IMR-90 (cell line): ENCODE measurements at regions not wholly inside any gene's neighbourhood (a gene's known extent, or its start where the extent isn't known, plus 50 kb on each side); places are given as distances from the start of the nearest gene placed in this dataset.

ENCODE experiments used
- ATAC-seq: fragments of 200-7000 bp; cut with Tn5 transposase; 2 replicates; pipeline ENCODE4 v1.9.1; 2020; ENCODE audit warnings: low read depth, mild to moderate bottlenecking, moderate library complexity
- BruUV-seq: library from RNA; stranded (reverse); fragments of 400-500 nt; replicated peaks from 2 replicates; lab custom pipeline; 2021; lab: Mats Ljungman, UMichigan
- CTCF ChIA-PET: fragments of 300-600 bp; formaldehyde crosslinking; extraction: SDS; loops from one replicate; lab custom pipeline; 2021; ENCODE audit warnings: antibody characterized with exemption; lab: Yijun Ruan, JAX
- POLR2A ChIA-PET: fragments of 300-600 bp; sonication (Branson Sonifier 250); formaldehyde crosslinking; loops from one replicate; lab custom pipeline; 2022; ENCODE audit warnings: antibody characterized with exemption; ENCODE audit not compliant: unreplicated experiment; lab: Charles Lee
- DNase-seq: peaks from one replicate; pipeline ENCODE4 v3.0.0; 2013
- H2AFZ ChIP-seq: replicated peaks from 2 replicates; pipeline ENCODE3; 2013; ENCODE audit warnings: low read length, mild to moderate bottlenecking; ENCODE audit not compliant: poor library complexity
- H2AK5ac ChIP-seq: 2 replicates; pipeline ENCODE4 v1.6.1; 2013; ENCODE audit warnings: low read depth, low read length, inconsistent platforms
- H2AK9ac ChIP-seq: replicated peaks from 2 replicates; pipeline ENCODE3; 2013; ENCODE audit warnings: mild to moderate bottlenecking, low read depth, low read length, moderate library complexity; ENCODE audit not compliant: poor library complexity
- H2BK120ac ChIP-seq: 2 replicates; pipeline ENCODE4 v1.6.1; 2013; ENCODE audit warnings: low read depth, low read length, inconsistent platforms
- H2BK15ac ChIP-seq: 3 replicates; pipeline ENCODE4 v1.6.1; 2013; ENCODE audit warnings: low read depth, low read length, inconsistent platforms
- H2BK20ac ChIP-seq: 2 replicates; pipeline ENCODE4 v1.6.1; 2013; ENCODE audit warnings: low read depth, mild to moderate bottlenecking, inconsistent platforms, low read length, moderate library complexity
- H2BK5ac ChIP-seq: 2 replicates; pipeline ENCODE4 v1.6.1; 2013; ENCODE audit warnings: mild to moderate bottlenecking, low read depth, low read length, inconsistent platforms; ENCODE audit not compliant: poor library complexity, severe bottlenecking
- H3K14ac ChIP-seq: replicated peaks from 2 replicates; pipeline ENCODE4 v1.6.1; 2013; ENCODE audit warnings: low read depth, low read length, inconsistent platforms
- H3K18ac ChIP-seq: 2 replicates; pipeline ENCODE4 v1.6.1; 2013; ENCODE audit warnings: low read depth, low read length, control low read depth
- H3K23ac ChIP-seq: 2 replicates; pipeline ENCODE4 v1.6.1; 2013; ENCODE audit warnings: low read depth, low read length, inconsistent platforms
- H3K27ac ChIP-seq: 2 replicates; pipeline ENCODE4 v1.5.1; 2013; ENCODE audit warnings: mild to moderate bottlenecking, control low read depth, low read length; ENCODE audit not compliant: insufficient read depth
- H3K27me3 ChIP-seq: 2 replicates; pipeline ENCODE4 v1.6.1; 2013; ENCODE audit warnings: low read length; ENCODE audit not compliant: control insufficient read depth, insufficient read depth
- H3K36me3 ChIP-seq: 2 replicates; pipeline ENCODE4 v1.6.1; 2013; ENCODE audit warnings: low read length, mixed read lengths; ENCODE audit not compliant: control insufficient read depth, insufficient read depth
- H3K4ac ChIP-seq: 2 replicates; pipeline ENCODE4 v1.6.1; 2013; ENCODE audit warnings: low read depth, low read length, inconsistent platforms
- H3K4me1 ChIP-seq: 2 replicates; pipeline ENCODE4 v1.6.1; 2013; ENCODE audit warnings: low read length, mixed read lengths; ENCODE audit not compliant: control insufficient read depth, insufficient read depth
- H3K4me2 ChIP-seq: 2 replicates; pipeline ENCODE4 v1.6.1; 2013; ENCODE audit warnings: low read depth, mild to moderate bottlenecking, control low read depth, low read length, moderate library complexity
- H3K4me3 ChIP-seq: 2 replicates; pipeline ENCODE4 v1.5.1; 2013; ENCODE audit warnings: low read depth, mild to moderate bottlenecking, control low read depth, low read length, moderate library complexity; ENCODE audit not compliant: insufficient read depth
- H3K56ac ChIP-seq: 2 replicates; pipeline ENCODE4 v1.6.1; 2013; ENCODE audit warnings: low read length, inconsistent platforms; ENCODE audit not compliant: insufficient read depth; ENCODE audit errors: extremely low read depth
- H3K79me1 ChIP-seq, 2 experiments: 2 replicates each; pipeline ENCODE4 v1.6.1; 2013; ENCODE audit warnings: low read length in 2 of 2, inconsistent platforms in 1 of 2, low read depth in 1 of 2
- H3K9ac ChIP-seq: 2 replicates; pipeline ENCODE4 v1.6.1; 2013; ENCODE audit warnings: low read depth, low read length, control low read depth
- H3K9me1 ChIP-seq: 2 replicates; pipeline ENCODE4 v1.6.1; 2013; ENCODE audit warnings: low read length, inconsistent platforms; ENCODE audit not compliant: insufficient read depth
- H3K9me3 ChIP-seq: 2 replicates; pipeline ENCODE4 v1.6.1; 2013; ENCODE audit warnings: low read length; ENCODE audit not compliant: control insufficient read depth, insufficient read depth
- H4K20me1 ChIP-seq: 2 replicates; pipeline ENCODE4 v1.6.1; 2013; ENCODE audit warnings: low read length, inconsistent platforms; ENCODE audit not compliant: insufficient read depth
- H4K5ac ChIP-seq: 2 replicates; pipeline ENCODE4 v1.6.1; 2013; ENCODE audit warnings: mild to moderate bottlenecking, low read depth, low read length, control low read depth
- H4K8ac ChIP-seq, 2 experiments: 2 replicates each; pipeline ENCODE4 v1.6.1; 2013; ENCODE audit warnings: low read depth in 2 of 2, low read length in 2 of 2, control low read depth in 1 of 2, inconsistent platforms in 1 of 2
- H4K91ac ChIP-seq: 2 replicates; pipeline ENCODE4 v1.6.1; 2013; ENCODE audit warnings: low read depth, low read length, inconsistent platforms; ENCODE audit not compliant: insufficient read depth
- MAFK ChIP-seq: IDR thresholded peaks from 2 replicates; pipeline ENCODE4 v1.6.1; 2012; ENCODE audit warnings: low read depth, low read length, improper control_type of control experiment
- RAD21 ChIP-seq: IDR thresholded peaks from 2 replicates; pipeline ENCODE4 v1.6.1; 2012; ENCODE audit warnings: low read length, improper control_type of control experiment
- WGBS, 2 experiments: methylation state at CpG; one replicate each; pipeline versions ENCODE4 v1.1.5 to v1.1.7; 2013; ENCODE audit warnings: missing lambda C conversion rate in 2 of 2; ENCODE audit not compliant: insufficient read length in 1 of 2; ENCODE audit errors: extremely low coverage in 2 of 2; 5-methylcytosine and 5-hydroxymethylcytosine counted together
- dilution Hi-C: fragments of 300-500 bp; cut with HindIII; formaldehyde crosslinking; loops from one replicate; pipeline ENCODE4 v1.14.3; 2018; ENCODE audit warnings: low sequenced_read_pairs; ENCODE audit not compliant: unreplicated experiment
- in situ Hi-C: fragments of 300-500 bp; cut with MboI; formaldehyde crosslinking; loops from 3 replicates; pipeline ENCODE4 v1.14.3; 2019; ENCODE audit warnings: low sequenced_read_pairs, inconsistent platforms, mixed read lengths
- intact Hi-C: fragments of 100-400 bp; cut with micrococcal nuclease; formaldehyde crosslinking; loops from 2 replicates; pipeline ENCODE4 v1.10.0; 2022

GRCh38 chr2:188902901-188903491 is 71.2 kb upstream of the COL3A1 start:
- no TSS peak for BruUV-seq
- H3K14ac ChIP-seq = peak overlapping the region; percentile 92
- in situ Hi-C loops = no loop called here
- ATAC-seq (peak; percentile 91), DNase-seq (peak; percentile 50)
- H4K5ac ChIP-seq = peak overlapping the region; percentile 98
- H3K27me3 ChIP-seq = no peaks in the 10 kb centered on the region
- H3K9me3 ChIP-seq = no peaks in the 10 kb centered on the region
- 33% methylated on average over 1 of the region's 3 CpGs; no CpG with 5 or more reads in 1 of the 2 experiments for WGBS, 2 experiments
- peak overlapping the region; percentile 61; the same call in 1 of the 2 replicates for H2AK5ac ChIP-seq
- peak overlapping the region in 1 of 2 experiments; percentile 97; a peak in 2 of 4 replicates for H4K8ac ChIP-seq
- peak overlapping the region; percentile 97 for H2BK20ac ChIP-seq
- H3K79me1 ChIP-seq = no peaks in the 10 kb centered on the region
- peaks cover 3% of the 10 kb centered on the region for H3K9me1 ChIP-seq
- H3K27ac ChIP-seq = peak overlapping the region; percentile 40; the same call in 1 of the 2 replicates
- H4K91ac ChIP-seq = peak overlapping the region; percentile 54
- peak overlapping the region; percentile 82 for H3K23ac ChIP-seq
- H2BK5ac ChIP-seq = peak overlapping the region; percentile 79
- no peak for TF ChIP-seq RAD21
- TF ChIP-seq MAFK = peak; percentile 87
- POLR2A ChIA-PET = interaction anchor here (0.6 kb wide), 1 partner anchor 24 kb away, joined by 4 read pairs; no protein-coding TSS in a partner anchor
- peak overlapping the region; percentile 84 for H2AFZ ChIP-seq
- no peak overlapping the region for H3K56ac ChIP-seq
- no peak overlapping the region for H3K9ac ChIP-seq
- H3K4me1 ChIP-seq = peaks cover 6% of the 10 kb centered on the region
- H3K36me3 ChIP-seq = no peaks in the 10 kb centered on the region
- H2BK120ac ChIP-seq = peak overlapping the region; percentile 98
- peak overlapping the region; percentile 75 for H2AK9ac ChIP-seq
- peak overlapping the region; percentile 60; the same call in 1 of the 3 replicates for H2BK15ac ChIP-seq
- peak overlapping the region; percentile 98 for H3K18ac ChIP-seq
- no peak overlapping the region for H3K4me3 ChIP-seq
- dilution Hi-C loops = no loop called here
- CTCF ChIA-PET = no interaction called here
- peak overlapping the region; percentile 81 for H3K4me2 ChIP-seq
- intact Hi-C loops = no loop called here
- H3K4ac ChIP-seq = peak overlapping the region; percentile 96
- no peaks in the 10 kb centered on the region for H4K20me1 ChIP-seq
